BLaER1 treated with 17β-estradiol and CSF1 and Interleukin-3, amounts not matched to agents 10 nM and 100 nM (cell line): ENCODE measurements at regions not wholly inside any gene's neighbourhood (a gene's known extent, or its start where the extent isn't known, plus 50 kb on each side); places are given as distances from the start of the nearest gene placed in this dataset.
A peak's percentile ranks its signal among the peaks of the same experiment; 100 is the strongest.

ENCODE experiments used
- H3K27ac ChIP-seq, 11 experiments: shearing (Covaris generic); formaldehyde crosslinking; 2 replicates each; pipeline ENCODE4 v1.8.1; 2022
- H3K27me3 ChIP-seq, 11 experiments: shearing (Covaris generic); formaldehyde crosslinking; 2 replicates each; pipeline ENCODE4 v1.8.1; 2022
- H3K36me3 ChIP-seq, 11 experiments: shearing (Covaris generic); formaldehyde crosslinking; 2 replicates each; pipeline ENCODE4 v1.8.1; 2022
- H3K4me1 ChIP-seq, 10 experiments: shearing (Covaris generic); formaldehyde crosslinking; 2 replicates each; pipeline ENCODE4 v1.8.1; 2022
- H3K4me2 ChIP-seq, 11 experiments: shearing (Covaris generic); formaldehyde crosslinking; 2 replicates each; pipeline ENCODE4 v1.8.1; 2022
- H3K4me3 ChIP-seq, 10 experiments: shearing (Covaris generic); formaldehyde crosslinking; 2 replicates each; pipeline ENCODE4 v1.8.1; 2022
- H3K9ac ChIP-seq, 11 experiments: shearing (Covaris generic); formaldehyde crosslinking; 2 replicates each; pipeline ENCODE4 v1.8.1; 2022
- H3K9me3 ChIP-seq, 11 experiments: shearing (Covaris generic); formaldehyde crosslinking; replicated peaks in 1 of 11; 2 replicates each; pipeline ENCODE4 v1.8.1; 2022
- H4K20me1 ChIP-seq, 11 experiments: shearing (Covaris generic); formaldehyde crosslinking; 2 replicates each; pipeline ENCODE4 v1.8.1; 2022
- Cebpa-rat ChIP-seq, 11 experiments: shearing (Covaris generic); IDR thresholded peaks; 2 replicates each; pipeline ENCODE4 v1.8.1; 2022

DNA sequence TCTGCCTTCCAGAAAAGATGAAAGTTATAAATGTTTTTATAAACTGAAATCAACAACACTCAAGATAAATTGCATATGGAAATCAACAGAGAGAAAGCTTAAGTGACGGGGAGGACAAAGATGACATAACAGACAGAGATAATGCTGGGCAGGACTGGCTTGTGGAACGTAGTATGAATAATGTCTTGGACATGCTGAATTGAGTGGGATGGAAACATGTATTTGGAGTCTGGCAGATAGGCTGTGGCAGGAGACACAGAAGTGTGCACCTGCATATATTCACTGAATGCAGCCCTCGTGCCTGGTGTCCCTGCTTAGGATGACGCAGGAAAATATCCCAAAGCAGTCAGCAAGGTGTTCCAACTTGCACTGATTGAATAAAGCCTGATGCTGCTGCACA lies 318.2 kb downstream of the CBLN2 start:
- Histone ChIP-seq H4K20me1 (no peaks in the 10 kb centered on the region), H3K9ac (no peak overlapping the region), H3K4me2 (no peak overlapping the region), H3K27me3 (no peaks in the 10 kb centered on the region), H3K27ac (no peak overlapping the region), H3K36me3 (no peaks in the 10 kb centered on the region), H3K4me1 (no peaks in the 10 kb centered on the region), H3K4me3 (no peak overlapping the region), H3K9me3 (peaks cover 0 to 6% (median 0%) of the 10 kb centered on the region in 11 experiments; a peak in 1 of 22 replicates)
- no peak for TF ChIP-seq Cebpa-rat (IDR thresholded peaks at IDR 0.05)

DNA sequence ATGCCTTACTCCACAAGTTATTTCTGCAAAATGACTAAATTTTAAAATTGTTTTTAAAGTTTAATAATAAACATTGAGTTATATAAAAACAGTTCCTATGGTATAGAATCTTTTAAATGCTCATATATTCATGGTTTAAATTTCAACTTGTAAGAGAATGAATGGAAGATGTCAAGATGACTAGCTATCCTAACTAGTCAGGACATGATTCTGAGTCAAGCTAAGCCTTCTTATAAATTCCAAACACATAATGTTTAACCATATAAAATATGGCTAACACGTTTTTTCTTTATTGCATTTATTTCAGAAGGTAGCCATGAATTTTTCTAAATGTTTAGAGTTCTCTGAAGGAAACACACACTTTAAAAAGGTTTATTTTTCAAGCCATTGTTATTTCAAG lies 320.4 kb downstream of the CBLN2 start:
- Histone ChIP-seq H3K4me1 (no peaks in the 10 kb centered on the region), H3K27me3 (no peaks in the 10 kb centered on the region), H3K4me3 (no peak overlapping the region), H3K4me2 (no peak overlapping the region), H4K20me1 (no peaks in the 10 kb centered on the region), H3K9ac (no peak overlapping the region), H3K9me3 (peaks cover 0 to 6% (median 0%) of the 10 kb centered on the region in 11 experiments; a peak in 1 of 22 replicates), H3K27ac (no peak overlapping the region), H3K36me3 (no peaks in the 10 kb centered on the region)
- TF ChIP-seq Cebpa-rat (IDR thresholded peaks at IDR 0.05), result no peak

DNA sequence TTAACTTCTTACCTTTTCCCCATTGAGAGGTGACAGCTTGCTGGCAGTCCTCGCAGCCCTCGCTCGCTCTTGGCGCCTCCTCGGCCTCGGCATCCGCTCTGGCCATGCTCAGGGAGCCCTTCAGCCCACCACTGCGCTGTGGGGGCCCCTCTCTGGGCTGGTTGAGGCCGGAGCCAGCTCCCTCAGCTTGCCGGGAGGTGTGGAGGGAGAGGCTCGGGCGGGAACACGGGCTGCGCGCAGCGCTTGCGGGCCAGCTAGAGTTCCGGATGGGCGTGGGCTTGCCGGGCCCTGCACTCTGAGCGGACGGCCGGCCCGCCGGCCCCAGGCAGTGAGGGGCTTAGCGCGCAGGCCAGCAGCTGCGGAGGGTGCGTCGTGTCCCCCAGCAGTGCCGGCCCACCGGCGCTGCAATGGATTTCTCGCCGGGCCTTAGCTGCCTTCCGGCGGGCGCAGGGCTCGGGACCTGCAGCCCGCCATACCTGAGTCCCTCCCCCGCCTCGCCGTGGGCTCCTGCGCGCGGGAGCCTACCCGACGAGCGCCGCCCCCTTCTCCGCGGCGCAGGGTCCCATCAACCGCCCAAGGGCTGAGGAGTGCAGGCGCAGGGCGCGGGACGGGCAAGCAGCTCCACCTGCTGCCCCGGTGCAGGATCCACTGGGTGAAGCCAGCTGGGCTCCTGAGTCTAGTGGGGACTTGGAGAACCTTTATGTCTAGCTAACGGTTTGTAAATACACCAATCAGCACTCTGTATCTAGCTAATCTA lies 335.0 kb downstream of the CBLN2 start:
- Histone ChIP-seq H3K36me3 (no peaks in the 10 kb centered on the region), H3K4me3 (no peak overlapping the region), H3K9me3 (peaks cover 7 to 16% (median 14%) of the 10 kb centered on the region in 11 experiments), H4K20me1 (no peaks in the 10 kb centered on the region), H3K4me2 (no peak overlapping the region), H3K27ac (no peak overlapping the region), H3K27me3 (no peaks in the 10 kb centered on the region), H3K4me1 (no peaks in the 10 kb centered on the region), H3K9ac (no peak overlapping the region)
- TF ChIP-seq Cebpa-rat (IDR thresholded peaks at IDR 0.05), result no peak

DNA sequence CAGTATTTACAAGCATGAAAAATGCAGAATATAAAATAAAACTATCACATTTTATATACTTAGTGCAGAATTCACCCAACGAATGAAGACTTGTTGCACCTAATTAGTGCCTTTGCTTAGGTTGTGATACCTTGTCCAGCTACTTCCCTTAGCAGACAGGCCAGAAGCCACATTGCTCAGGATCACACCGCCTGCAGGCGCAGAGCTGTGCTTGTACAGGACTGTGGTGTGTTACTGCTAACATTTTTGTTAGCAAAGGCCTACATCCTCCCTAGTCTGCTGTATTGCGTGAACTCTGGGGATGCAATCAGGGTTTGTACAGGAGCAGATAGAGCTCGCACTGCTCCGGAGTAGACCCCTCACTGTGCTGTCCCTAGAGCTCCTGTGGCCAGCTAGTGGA lies 336.9 kb downstream of the CBLN2 start:
- no peak for TF ChIP-seq Cebpa-rat (IDR thresholded peaks at IDR 0.05)
- H3K27me3 ChIP-seq, result no peaks in the 10 kb centered on the region
- H3K4me2 ChIP-seq, result no peak overlapping the region
- peaks cover 7 to 16% (median 14%) of the 10 kb centered on the region in 11 experiments for H3K9me3 ChIP-seq
- H3K4me3 ChIP-seq, result no peak overlapping the region
- H3K27ac ChIP-seq, result no peak overlapping the region
- no peaks in the 10 kb centered on the region for H3K4me1 ChIP-seq
- no peaks in the 10 kb centered on the region for H3K36me3 ChIP-seq
- H4K20me1 ChIP-seq, result no peaks in the 10 kb centered on the region
- H3K9ac ChIP-seq, result no peak overlapping the region

DNA sequence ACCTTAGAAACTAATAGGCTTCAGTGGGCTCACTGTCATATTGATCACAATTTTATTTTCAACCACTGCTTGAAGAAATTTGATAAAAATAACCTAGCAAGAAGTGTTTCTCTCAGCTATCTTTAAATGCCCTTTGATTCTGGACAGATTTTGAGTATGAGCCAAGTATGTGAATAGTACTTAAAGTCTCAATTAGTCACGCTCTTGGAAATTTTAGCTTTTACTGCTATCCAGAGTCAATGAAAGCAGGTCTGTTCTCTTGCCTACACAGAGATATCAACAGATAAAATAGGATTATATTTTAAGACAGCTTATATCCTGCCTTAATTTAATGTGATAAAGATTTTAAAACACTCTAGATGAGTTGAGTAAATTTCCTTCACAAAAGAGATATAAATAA lies 337.3 kb downstream of the CBLN2 start:
- H3K27ac ChIP-seq, result no peak overlapping the region
- TF ChIP-seq Cebpa-rat (IDR thresholded peaks at IDR 0.05), result no peak
- no peak overlapping the region for H3K4me2 ChIP-seq
- no peaks in the 10 kb centered on the region for H3K27me3 ChIP-seq
- no peak overlapping the region for H3K9ac ChIP-seq
- H3K9me3 ChIP-seq, result peaks cover 7 to 16% (median 14%) of the 10 kb centered on the region in 11 experiments
- H3K4me1 ChIP-seq, result no peaks in the 10 kb centered on the region
- H4K20me1 ChIP-seq, result no peaks in the 10 kb centered on the region
- H3K36me3 ChIP-seq, result no peaks in the 10 kb centered on the region
- H3K4me3 ChIP-seq, result no peak overlapping the region

DNA sequence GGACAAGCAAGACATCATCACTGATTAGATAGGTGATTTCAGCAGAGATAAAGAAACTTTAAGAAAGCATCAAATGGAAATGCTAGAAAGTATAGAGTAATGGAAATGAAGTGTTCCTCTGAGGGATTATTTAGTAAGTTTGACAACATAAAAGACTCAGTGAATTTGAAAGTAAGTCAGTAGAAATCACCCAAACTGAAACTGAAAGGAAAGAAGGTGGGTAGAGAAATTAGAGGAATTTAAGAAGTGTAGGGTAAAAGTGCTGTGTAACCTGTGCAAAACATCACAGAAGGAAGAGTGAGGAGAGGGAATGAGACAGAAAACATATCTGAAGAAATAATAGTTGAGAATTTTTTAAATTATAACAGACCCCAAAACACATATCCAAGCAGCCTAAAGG lies 343.1 kb downstream of the CBLN2 start:
- no peaks in the 10 kb centered on the region for H3K9me3 ChIP-seq
- no peak overlapping the region for H3K4me3 ChIP-seq
- TF ChIP-seq Cebpa-rat (IDR thresholded peaks at IDR 0.05), result no peak
- H3K36me3 ChIP-seq, result no peaks in the 10 kb centered on the region
- H4K20me1 ChIP-seq, result no peaks in the 10 kb centered on the region
- no peaks in the 10 kb centered on the region for H3K27me3 ChIP-seq
- no peak overlapping the region for H3K9ac ChIP-seq
- H3K4me2 ChIP-seq, result no peak overlapping the region
- H3K4me1 ChIP-seq, result no peaks in the 10 kb centered on the region
- no peak overlapping the region for H3K27ac ChIP-seq

DNA sequence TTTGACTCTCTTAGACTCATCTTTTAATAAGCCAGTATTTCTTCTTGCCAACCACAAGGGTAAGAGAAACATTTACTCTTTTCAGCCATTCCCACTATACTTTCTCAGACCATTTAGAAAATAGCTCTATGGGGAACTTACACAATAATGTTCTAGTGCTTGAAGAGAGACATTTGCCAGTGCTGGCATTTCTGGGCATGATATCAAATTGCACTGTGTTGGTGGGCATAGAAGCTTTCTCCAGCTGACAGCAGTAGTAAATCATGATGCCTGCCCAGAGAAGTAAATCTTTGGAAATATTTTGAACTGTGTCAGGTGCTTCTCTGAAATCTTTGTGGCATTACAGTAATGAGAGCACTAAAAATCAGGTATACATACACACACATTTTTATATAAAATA lies 346.6 kb downstream of the CBLN2 start:
- no peaks in the 10 kb centered on the region for H3K9me3 ChIP-seq
- no peak overlapping the region for H3K27ac ChIP-seq
- no peaks in the 10 kb centered on the region for H3K27me3 ChIP-seq
- no peak overlapping the region for H3K4me2 ChIP-seq
- H3K4me3 ChIP-seq, result no peak overlapping the region
- TF ChIP-seq Cebpa-rat (IDR thresholded peaks at IDR 0.05), result no peak
- H3K4me1 ChIP-seq, result no peaks in the 10 kb centered on the region
- no peaks in the 10 kb centered on the region for H3K36me3 ChIP-seq
- no peaks in the 10 kb centered on the region for H4K20me1 ChIP-seq
- H3K9ac ChIP-seq, result no peak overlapping the region

DNA sequence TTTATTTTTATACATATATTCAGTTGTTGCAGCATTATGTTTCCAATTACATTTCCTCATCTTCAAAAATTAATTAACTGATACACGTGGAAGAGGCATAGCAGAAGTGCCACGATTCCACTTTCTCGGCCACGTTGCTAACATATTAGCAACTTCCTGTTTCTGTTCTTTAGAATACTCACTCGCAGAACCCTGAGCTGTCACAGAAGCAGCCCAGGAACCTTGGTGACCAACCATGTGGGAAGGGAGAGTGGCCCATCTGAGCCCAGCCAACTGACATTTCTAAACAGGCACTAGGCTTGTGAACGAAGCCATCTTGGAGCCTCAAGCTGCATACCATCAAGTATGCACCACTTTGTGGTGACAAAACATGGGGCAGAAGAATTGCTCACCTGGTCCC lies 350.1 kb downstream of the CBLN2 start:
- Histone ChIP-seq H3K36me3 (no peaks in the 10 kb centered on the region), H3K27me3 (no peaks in the 10 kb centered on the region), H4K20me1 (no peaks in the 10 kb centered on the region), H3K27ac (no peak overlapping the region), H3K4me3 (no peak overlapping the region), H3K9ac (no peak overlapping the region), H3K4me2 (no peak overlapping the region), H3K9me3 (no peaks in the 10 kb centered on the region), H3K4me1 (no peaks in the 10 kb centered on the region)
- TF ChIP-seq Cebpa-rat (IDR thresholded peaks at IDR 0.05), result no peak

DNA sequence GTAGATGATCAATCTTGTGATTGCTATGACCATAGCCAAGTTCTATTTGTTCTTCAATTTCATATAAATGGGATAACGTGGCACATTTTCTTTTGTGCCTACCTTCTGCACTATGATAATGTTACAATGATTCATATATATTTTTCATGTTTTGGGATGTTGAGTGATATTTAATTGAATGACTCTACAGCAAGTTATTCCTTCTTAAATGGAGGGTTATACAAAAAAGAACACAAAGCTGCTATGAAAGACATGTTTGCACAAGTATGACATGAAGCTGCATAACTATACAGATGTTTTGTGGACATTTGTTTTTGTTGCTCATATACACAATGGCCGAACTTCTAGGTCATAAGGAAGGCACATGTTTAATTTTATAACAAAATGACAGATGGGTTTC lies 356.2 kb downstream of the CBLN2 start:
- Histone ChIP-seq H3K4me1 (no peaks in the 10 kb centered on the region), H3K4me3 (no peak overlapping the region), H3K27ac (no peak overlapping the region), H3K9ac (no peak overlapping the region), H3K9me3 (no peaks in the 10 kb centered on the region), H3K4me2 (no peak overlapping the region), H3K27me3 (no peaks in the 10 kb centered on the region), H4K20me1 (no peaks in the 10 kb centered on the region), H3K36me3 (no peaks in the 10 kb centered on the region)
- no peak for TF ChIP-seq Cebpa-rat (IDR thresholded peaks at IDR 0.05)

DNA sequence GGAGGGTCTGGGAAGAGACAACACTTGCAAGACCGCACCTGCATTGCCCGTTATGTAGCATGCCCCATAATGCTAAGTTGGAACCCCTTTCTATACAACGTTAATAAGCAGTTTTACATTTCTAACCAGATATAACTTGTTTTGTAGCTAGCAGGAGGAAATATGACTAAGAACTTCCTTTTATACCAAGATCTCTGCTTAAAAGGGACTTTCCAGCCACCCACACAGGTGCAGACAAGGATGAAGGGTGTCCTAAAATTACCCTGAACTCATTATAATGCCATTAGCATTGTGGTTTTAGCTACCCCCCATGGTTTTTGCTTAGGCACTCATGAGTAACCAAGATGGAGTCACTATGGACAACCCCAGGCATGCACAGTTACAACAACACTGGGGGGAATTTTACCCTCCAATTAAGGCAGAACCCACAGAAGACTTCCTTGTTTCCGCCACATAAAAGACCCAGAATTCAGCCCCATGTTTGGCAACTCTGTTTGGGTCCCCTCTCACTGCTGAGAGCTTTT lies 362.8 kb downstream of the CBLN2 start:
- Histone ChIP-seq H3K9ac (no peak overlapping the region), H3K4me1 (peaks cover 0 to 12% (median 3%) of the 10 kb centered on the region in 10 experiments; a peak in 10 of 20 replicates), H3K9me3 (peaks cover 7 to 23% (median 13%) of the 10 kb centered on the region in 11 experiments; a peak in 20 of 22 replicates), H3K27me3 (no peaks in the 10 kb centered on the region), H3K27ac (no peak overlapping the region; a peak in 1 of 22 replicates), H3K4me3 (no peak overlapping the region), H3K4me2 (peak overlapping the region in 5 of 11 experiments; percentile 2 to 47 (median 37); a peak in 8 of 22 replicates), H3K36me3 (no peaks in the 10 kb centered on the region), H4K20me1 (no peaks in the 10 kb centered on the region)
- no peak for TF ChIP-seq Cebpa-rat (IDR thresholded peaks at IDR 0.05)
